HEK293 (cell line): ENCODE measurements at regions not wholly inside any gene's neighbourhood (a gene's known extent, or its start where the extent isn't known, plus 50 kb on each side); places are given as distances from the start of the nearest gene placed in this dataset.

ENCODE experiments used
- CTCF ChIA-PET: fragments of 350-600 bp; formaldehyde crosslinking; extraction: SDS; loops from one replicate; lab custom pipeline; 2021; ENCODE audit warnings: antibody characterized with exemption; lab: Yijun Ruan, JAX
- POLR2A ChIA-PET: fragments of 300-600 bp; formaldehyde crosslinking; extraction: SDS; loops from one replicate; lab custom pipeline; 2020; ENCODE audit warnings: antibody characterized with exemption, inconsistent platforms; lab: Yijun Ruan, JAX
- H3K27ac ChIP-seq: fragments of 200-500 bp; sonication (Bioruptor generic); 2 replicates; pipeline ENCODE4 v1.5.1; 2014; ENCODE audit warnings: low read depth, low read length, control low read depth, inconsistent platforms; ENCODE audit errors: extremely low read depth
- H3K36me3 ChIP-seq, 2 experiments: fragments of 200-500 bp in 1 of 2; sonication (Bioruptor generic) in 1 of 2; 1 replicate in 1 of 2; 2 replicates in 1 of 2; pipeline ENCODE4 v1.5.1; 2014 to 2017; ENCODE audit warnings: inconsistent platforms in 2 of 2, low read length in 2 of 2; ENCODE audit not compliant: control insufficient read depth in 2 of 2, insufficient read depth in 1 of 2
- H3K4me1 ChIP-seq: fragments of 200-500 bp; sonication (Bioruptor generic); 2 replicates; pipeline ENCODE4 v1.5.1; 2014; ENCODE audit warnings: mild to moderate bottlenecking, low read length, inconsistent platforms; ENCODE audit not compliant: control insufficient read depth, insufficient read depth
- H3K4me3 ChIP-seq: 2 replicates; pipeline ENCODE4 v1.5.1; 2011; ENCODE audit warnings: low read depth, mild to moderate bottlenecking, control low read depth, low read length, moderate library complexity
- H3K9me3 ChIP-seq: fragments of 200-500 bp; sonication (Bioruptor generic); 2 replicates; pipeline ENCODE4 v1.5.1; 2014; ENCODE audit warnings: low read depth, low read length, inconsistent platforms; ENCODE audit not compliant: control insufficient read depth, insufficient read depth
- KLF7 ChIP-seq: fragments of 450-650 bp; formaldehyde crosslinking; IDR thresholded peaks from 2 replicates; pipeline ENCODE4 v1.5.1; 2016; ENCODE audit warnings: missing biosample characterization, missing genetic modification characterization, borderline replicate concordance
- OSR2 ChIP-seq: fragments of 450-650 bp; formaldehyde crosslinking; IDR thresholded peaks from 2 replicates; pipeline ENCODE4 v1.5.1; 2016; ENCODE audit warnings: missing biosample characterization, missing genetic modification characterization
- ZBTB7A ChIP-seq: fragments of 450-650 bp; formaldehyde crosslinking; IDR thresholded peaks from 2 replicates; pipeline ENCODE4 v1.5.1; 2016; ENCODE audit warnings: low read depth, missing biosample characterization, missing genetic modification characterization
- ZIC2 ChIP-seq: fragments of 450-650 bp; formaldehyde crosslinking; IDR thresholded peaks from 2 replicates; pipeline ENCODE4 v1.5.1; 2016; ENCODE audit warnings: missing biosample characterization, missing genetic modification characterization
- ZNF10 ChIP-seq: fragments of 450-650 bp; formaldehyde crosslinking; IDR thresholded peaks from 2 replicates; pipeline ENCODE4 v1.5.1; 2017; ENCODE audit warnings: missing biosample characterization, missing genetic modification characterization
- ZNF184 ChIP-seq: fragments of 450-650 bp; IDR thresholded peaks from 2 replicates; pipeline ENCODE4 v1.5.1; 2018; ENCODE audit warnings: missing biosample characterization, mild to moderate bottlenecking, missing genetic modification characterization
- ZNF366 ChIP-seq: fragments of 450-650 bp; formaldehyde crosslinking; conservative IDR thresholded peaks from 2 replicates; pipeline ENCODE4 v1.5.1; 2016; ENCODE audit warnings: missing biosample characterization, missing genetic modification characterization
- ZNF48 ChIP-seq: fragments of 450-650 bp; formaldehyde crosslinking; IDR thresholded peaks from 2 replicates; pipeline ENCODE4 v1.5.1; 2016; ENCODE audit warnings: missing biosample characterization, missing genetic modification characterization
- ZNF529 ChIP-seq: fragments of 450-650 bp; formaldehyde crosslinking; IDR thresholded peaks from 2 replicates; pipeline ENCODE4 v1.5.1; 2017; ENCODE audit warnings: missing genetic modification characterization, missing biosample characterization; ENCODE audit not compliant: insufficient replicate concordance
- ZNF544 ChIP-seq: fragments of 450-650 bp; formaldehyde crosslinking; IDR thresholded peaks from 2 replicates; pipeline ENCODE4 v1.5.0; 2017; ENCODE audit warnings: missing biosample characterization, missing genetic modification characterization
- ZNF548 ChIP-seq: fragments of 450-650 bp; formaldehyde crosslinking; IDR thresholded peaks from 2 replicates; pipeline ENCODE4 v1.5.1; 2016; ENCODE audit warnings: missing biosample characterization, missing genetic modification characterization
- ZNF658 ChIP-seq: fragments of 450-650 bp; formaldehyde crosslinking; IDR thresholded peaks from 2 replicates; pipeline ENCODE4; 2016; ENCODE audit warnings: missing biosample characterization, missing genetic modification characterization
- ZNF677 ChIP-seq: fragments of 450-650 bp; IDR thresholded peaks from 2 replicates; pipeline ENCODE4 v1.5.0; 2018; ENCODE audit warnings: missing biosample characterization, mild to moderate bottlenecking, missing genetic modification characterization, moderate library complexity
- ZNF792 ChIP-seq: fragments of 450-650 bp; formaldehyde crosslinking; IDR thresholded peaks from 2 replicates; pipeline ENCODE4 v1.5.1; 2016; ENCODE audit warnings: missing biosample characterization, missing genetic modification characterization
- ZNF837 ChIP-seq: fragments of 450-650 bp; formaldehyde crosslinking; IDR thresholded peaks from 2 replicates; pipeline ENCODE4 v1.5.1; 2016; ENCODE audit warnings: missing biosample characterization, missing genetic modification characterization
- ZXDB ChIP-seq: fragments of 450-650 bp; formaldehyde crosslinking; IDR thresholded peaks from 2 replicates; pipeline ENCODE4 v1.5.1; 2016; ENCODE audit warnings: missing biosample characterization, missing genetic modification characterization
- TF ChIP-seq, protein P1 (sequence below): fragments of 450-650 bp; formaldehyde crosslinking; IDR thresholded peaks from 2 replicates; pipeline ENCODE4 v1.5.1; 2017; ENCODE audit warnings: missing biosample characterization, missing genetic modification characterization

DNA sequence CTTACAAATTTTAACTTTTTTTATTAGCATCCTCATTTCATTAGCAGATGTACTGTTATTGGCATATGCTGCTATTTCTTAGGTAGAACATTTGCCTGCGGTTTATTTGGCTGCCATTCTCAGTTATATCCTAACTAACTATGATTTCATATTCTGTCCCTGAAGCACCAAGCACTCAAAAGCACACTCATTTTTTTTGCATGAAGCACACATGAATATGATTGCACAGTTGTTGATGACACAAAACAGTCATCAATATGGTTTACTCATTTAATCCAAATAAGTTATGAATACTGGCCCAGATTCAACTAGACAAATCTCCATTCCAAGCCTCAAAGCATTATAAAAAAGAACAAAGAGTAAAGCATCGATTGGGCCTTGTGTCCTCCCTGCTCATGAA lies 129.4 kb upstream of the CNTNAP5 start (continued):
- no peak for TF ChIP-seq ZNF184 (tag by site-specific recombination)
- TF ChIP-seq, all 188 proteins: peak for 0

DNA sequence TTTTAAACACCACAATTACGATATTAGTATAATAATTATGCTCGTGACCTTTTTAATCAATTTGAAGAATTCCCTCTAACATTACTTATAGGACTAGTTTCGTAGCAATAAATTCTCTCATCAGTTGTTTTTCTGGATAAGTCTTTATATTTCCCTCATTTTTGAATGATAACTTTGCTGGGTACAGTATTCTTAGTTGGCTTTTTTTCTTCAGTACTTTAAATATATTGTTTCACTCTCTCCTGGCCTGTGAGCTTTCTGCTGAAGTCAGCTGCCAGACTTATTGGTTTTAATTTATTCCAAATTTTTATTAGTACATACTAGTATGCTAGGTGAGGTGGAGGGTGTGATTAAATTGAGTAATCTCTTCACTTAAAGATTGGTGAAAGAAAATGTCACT lies 123.8 kb upstream of the CNTNAP5 start:
- Histone ChIP-seq H3K4me3 (no peak overlapping the region), H3K9me3 (no peaks in the 10 kb centered on the region), H3K4me1 (no peaks in the 10 kb centered on the region), H3K27ac (no peak overlapping the region), H3K36me3 (no peaks in the 10 kb centered on the region)
- TF ChIP-seq ZNF792 (tag by site-specific recombination) (no peak), ZNF548 (tag by site-specific recombination) (no peak), ZNF658 (tag by site-specific recombination) (no peak), OSR2 (tag by site-specific recombination) (no peak), ZNF529 (tag by site-specific recombination) (no peak), ZNF677 (tag by site-specific recombination) (no peak)
- ChIA-PET POLR2A (no interaction called here), CTCF (no interaction called here)

DNA sequence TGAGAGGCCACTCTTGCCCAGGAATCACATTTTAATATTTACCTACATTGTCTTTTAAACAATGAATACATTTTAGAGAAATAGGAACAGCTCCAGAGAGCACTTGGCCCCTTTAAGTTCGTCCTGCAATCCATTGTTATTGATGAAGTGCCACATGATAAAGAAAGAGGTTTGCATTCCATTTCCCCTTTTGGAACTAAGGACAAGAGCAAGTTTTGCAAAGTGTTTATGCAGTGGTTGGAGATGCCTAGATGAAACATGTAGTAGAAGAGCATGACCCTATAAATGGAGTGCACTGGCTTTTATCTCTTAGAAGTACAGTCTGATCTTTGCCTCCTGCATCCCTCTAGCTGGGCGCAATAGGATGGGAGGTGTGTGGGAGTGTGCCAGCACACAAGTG lies 118.7 kb upstream of the CNTNAP5 start:
- Histone ChIP-seq H3K27ac (no peak overlapping the region), H3K4me1 (no peaks in the 10 kb centered on the region), H3K4me3 (no peak overlapping the region), H3K36me3 (no peaks in the 10 kb centered on the region), H3K9me3 (no peaks in the 10 kb centered on the region)
- ChIA-PET POLR2A (no interaction called here), CTCF (no interaction called here)
- TF ChIP-seq ZXDB = no peak

DNA sequence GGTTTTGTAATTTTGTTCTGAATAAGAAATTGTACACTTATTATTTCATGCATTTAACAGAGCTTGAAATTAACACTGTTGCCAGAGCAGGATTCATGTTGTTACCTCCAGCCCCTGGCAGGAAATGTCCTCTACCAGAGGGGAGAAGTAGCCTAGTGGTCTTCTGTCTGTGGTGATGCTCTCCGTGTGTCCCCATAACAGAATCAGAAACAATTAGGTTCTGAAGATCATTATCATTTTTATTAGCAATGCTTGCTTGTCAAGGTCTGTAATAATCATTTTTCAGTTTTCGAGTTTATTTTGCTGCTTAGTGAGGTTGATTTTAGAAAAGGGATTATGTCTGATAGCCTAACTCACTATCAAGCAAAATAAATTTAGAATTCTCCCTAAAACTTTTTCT lies 116.6 kb upstream of the CNTNAP5 start:
- no peaks in the 10 kb centered on the region for H3K36me3 ChIP-seq
- H3K4me3 ChIP-seq = no peak overlapping the region
- H3K4me1 ChIP-seq = no peaks in the 10 kb centered on the region
- TF ChIP-seq ZNF837 (tag by site-specific recombination) (no peak), ZNF366 (no peak), ZNF544 (tag by site-specific recombination) (no peak), ZNF48 (no peak), ZIC2 (no peak), KLF7 (tag by site-specific recombination) (no peak)
- TF ChIP-seq, protein P1, sequence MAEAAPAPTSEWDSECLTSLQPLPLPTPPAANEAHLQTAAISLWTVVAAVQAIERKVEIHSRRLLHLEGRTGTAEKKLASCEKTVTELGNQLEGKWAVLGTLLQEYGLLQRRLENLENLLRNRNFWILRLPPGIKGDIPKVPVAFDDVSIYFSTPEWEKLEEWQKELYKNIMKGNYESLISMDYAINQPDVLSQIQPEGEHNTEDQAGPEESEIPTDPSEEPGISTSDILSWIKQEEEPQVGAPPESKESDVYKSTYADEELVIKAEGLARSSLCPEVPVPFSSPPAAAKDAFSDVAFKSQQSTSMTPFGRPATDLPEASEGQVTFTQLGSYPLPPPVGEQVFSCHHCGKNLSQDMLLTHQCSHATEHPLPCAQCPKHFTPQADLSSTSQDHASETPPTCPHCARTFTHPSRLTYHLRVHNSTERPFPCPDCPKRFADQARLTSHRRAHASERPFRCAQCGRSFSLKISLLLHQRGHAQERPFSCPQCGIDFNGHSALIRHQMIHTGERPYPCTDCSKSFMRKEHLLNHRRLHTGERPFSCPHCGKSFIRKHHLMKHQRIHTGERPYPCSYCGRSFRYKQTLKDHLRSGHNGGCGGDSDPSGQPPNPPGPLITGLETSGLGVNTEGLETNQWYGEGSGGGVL = no peak
- no peak overlapping the region for H3K27ac ChIP-seq
- H3K9me3 ChIP-seq = no peaks in the 10 kb centered on the region
- ChIA-PET CTCF (no interaction called here), POLR2A (no interaction called here)

DNA sequence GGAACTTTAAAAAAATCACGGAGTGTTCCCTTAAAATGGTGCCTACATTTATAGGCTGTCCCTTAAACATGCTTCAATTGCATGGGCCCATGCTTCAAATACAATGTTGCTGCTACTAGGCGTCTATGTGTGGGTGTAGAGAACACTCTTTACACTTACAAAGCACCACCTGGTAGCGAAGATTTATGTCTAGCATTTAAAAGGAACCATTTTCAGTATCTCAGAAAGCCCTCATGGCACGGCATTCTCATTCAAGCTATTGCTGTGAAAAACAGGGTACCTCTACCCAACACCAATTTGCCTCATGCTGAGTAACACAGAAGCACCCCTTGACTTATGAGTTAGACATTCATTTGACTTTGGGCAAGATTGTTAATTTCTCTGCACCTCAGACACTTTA lies 112.9 kb upstream of the CNTNAP5 start:
- no peaks in the 10 kb centered on the region for H3K4me1 ChIP-seq
- POLR2A ChIA-PET = no interaction called here
- no peak overlapping the region for H3K4me3 ChIP-seq
- no peak overlapping the region for H3K27ac ChIP-seq
- TF ChIP-seq ZBTB7A (tag by site-specific recombination) (no peak), ZNF10 (tag by site-specific recombination) (no peak)
- CTCF ChIA-PET = no interaction called here
- H3K36me3 ChIP-seq = no peaks in the 10 kb centered on the region
- H3K9me3 ChIP-seq = no peaks in the 10 kb centered on the region
